ENCODE measurements at regions not wholly inside any gene's neighbourhood (a gene's known extent, or its start where the extent isn't known, plus 50 kb on each side); places are given as distances from the start of the nearest gene placed in this dataset.

DNA sequence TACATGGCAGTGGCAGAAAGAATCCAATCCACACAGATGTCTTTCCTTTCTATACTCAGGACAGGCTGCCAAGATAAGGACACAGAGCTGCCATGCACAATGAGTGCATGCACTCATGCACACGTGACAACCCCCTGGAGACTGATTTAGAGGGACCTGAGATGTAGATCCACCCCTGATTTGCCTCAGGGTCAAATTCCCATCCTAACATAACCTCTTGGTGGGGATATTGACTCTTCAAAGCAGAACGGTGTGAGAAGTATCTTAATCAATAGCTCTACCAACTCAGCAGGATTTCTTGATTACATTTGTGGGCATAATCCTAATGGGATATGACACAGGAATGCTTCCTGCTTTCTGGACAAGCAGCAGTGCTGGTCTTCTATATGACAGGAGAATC, 125.2 kb upstream of the DSCAM start:
- TF ChIP-seq TAF1 (IDR thresholded peaks at IDR 0.05; ENCODE audit: borderline replicate concordance, low read depth, low read length) (no peak), POLR2A (IDR thresholded peaks at IDR 0.05; ENCODE audit: low read depth, low read length) (no peak)
